ENCODE measurements at regions not wholly inside any gene's neighbourhood (a gene's known extent, or its start where the extent isn't known, plus 50 kb on each side); places are given as distances from the start of the nearest gene placed in this dataset.

DNA sequence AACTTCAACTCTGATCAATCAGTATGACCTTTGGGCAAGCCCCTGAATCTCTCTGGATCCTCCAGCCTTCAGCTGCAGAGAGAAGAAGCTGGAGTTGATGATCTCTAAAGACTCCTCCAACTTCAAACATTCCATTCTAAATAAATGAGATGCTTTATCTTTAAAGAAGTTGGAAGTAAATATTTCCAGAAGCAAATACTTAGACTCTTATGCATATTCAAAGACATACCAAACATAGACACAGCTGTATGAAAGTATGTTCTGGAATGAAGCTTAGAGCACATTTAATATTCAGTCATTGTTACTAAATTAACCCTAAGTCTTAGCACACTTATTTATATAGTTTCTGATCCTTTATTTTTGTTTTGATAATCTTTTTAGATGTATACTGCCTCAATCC is 77.6 kb upstream of the ACP3 start:
- DNase-seq (ENCODE audit: insufficient read length, low spot score, missing footprints), result no peak
- Histone ChIP-seq H4K20me1 (ENCODE audit: insufficient read depth, low read length) (no peaks in the 10 kb centered on the region), H3K4me3 (ENCODE audit: insufficient read depth, low read length) (no peak overlapping the region), H3K27me3 (ENCODE audit: insufficient read depth, low read length) (no peaks in the 10 kb centered on the region), H2AFZ (ENCODE audit: low read length) (no peak overlapping the region), H3K27ac (ENCODE audit: low read depth, low read length) (no peak overlapping the region), H3K4me1 (ENCODE audit: insufficient read depth, low read length) (no peaks in the 10 kb centered on the region), H3K79me2 (ENCODE audit: insufficient read depth, low read length) (no peaks in the 10 kb centered on the region), H3K4me2 (ENCODE audit: insufficient read depth, low read length) (no peak overlapping the region), H3K9me3 (ENCODE audit: low read depth, low read length) (no peaks in the 10 kb centered on the region), H3K36me3 (ENCODE audit: insufficient read depth, low read length) (no peaks in the 10 kb centered on the region)
- TF ChIP-seq, protein P1, sequence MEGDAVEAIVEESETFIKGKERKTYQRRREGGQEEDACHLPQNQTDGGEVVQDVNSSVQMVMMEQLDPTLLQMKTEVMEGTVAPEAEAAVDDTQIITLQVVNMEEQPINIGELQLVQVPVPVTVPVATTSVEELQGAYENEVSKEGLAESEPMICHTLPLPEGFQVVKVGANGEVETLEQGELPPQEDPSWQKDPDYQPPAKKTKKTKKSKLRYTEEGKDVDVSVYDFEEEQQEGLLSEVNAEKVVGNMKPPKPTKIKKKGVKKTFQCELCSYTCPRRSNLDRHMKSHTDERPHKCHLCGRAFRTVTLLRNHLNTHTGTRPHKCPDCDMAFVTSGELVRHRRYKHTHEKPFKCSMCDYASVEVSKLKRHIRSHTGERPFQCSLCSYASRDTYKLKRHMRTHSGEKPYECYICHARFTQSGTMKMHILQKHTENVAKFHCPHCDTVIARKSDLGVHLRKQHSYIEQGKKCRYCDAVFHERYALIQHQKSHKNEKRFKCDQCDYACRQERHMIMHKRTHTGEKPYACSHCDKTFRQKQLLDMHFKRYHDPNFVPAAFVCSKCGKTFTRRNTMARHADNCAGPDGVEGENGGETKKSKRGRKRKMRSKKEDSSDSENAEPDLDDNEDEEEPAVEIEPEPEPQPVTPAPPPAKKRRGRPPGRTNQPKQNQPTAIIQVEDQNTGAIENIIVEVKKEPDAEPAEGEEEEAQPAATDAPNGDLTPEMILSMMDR (IDR thresholded peaks at IDR 0.05; ENCODE audit: extremely low read depth, low read depth, low read length), result no peak

DNA sequence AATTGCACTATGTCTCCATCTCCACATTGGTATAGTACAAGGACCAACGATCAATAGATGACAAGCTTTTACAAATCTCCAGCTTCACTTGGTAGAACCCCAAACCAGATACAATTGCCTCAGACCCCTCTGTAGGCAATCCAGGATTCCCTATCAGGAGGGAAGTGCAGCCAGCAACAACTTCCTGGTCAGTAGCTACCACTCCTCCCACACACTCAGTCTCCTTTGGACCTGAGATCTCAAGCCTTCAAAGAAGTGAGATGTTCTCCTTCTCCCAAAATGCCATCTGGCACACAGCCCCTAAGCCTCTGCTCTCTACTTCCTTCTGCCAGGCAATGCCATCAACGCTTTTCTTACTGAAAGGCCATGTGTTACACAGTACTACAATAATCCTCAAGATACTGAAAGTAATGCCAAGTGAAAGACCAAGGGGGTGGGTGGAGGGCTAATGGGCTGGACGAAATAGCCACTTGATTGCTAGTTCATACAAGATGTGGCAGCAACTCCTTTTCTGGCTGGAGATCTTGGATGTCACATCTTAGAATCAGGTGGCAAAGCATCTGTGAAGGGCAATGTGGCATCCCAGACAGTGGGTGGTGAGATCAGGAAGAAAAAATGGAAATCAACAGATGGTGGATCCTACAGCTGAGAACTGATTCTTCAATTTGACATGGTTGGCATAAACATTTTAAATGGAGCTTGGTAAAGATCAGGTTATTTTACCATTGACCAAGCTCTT is 75.3 kb upstream of the ACP3 start:
- Histone ChIP-seq H4K20me1 (ENCODE audit: insufficient read depth, low read length) (no peaks in the 10 kb centered on the region), H3K27me3 (ENCODE audit: insufficient read depth, low read length) (no peaks in the 10 kb centered on the region), H3K4me3 (ENCODE audit: insufficient read depth, low read length) (no peak overlapping the region), H2AFZ (ENCODE audit: low read length) (no peak overlapping the region), H3K4me2 (ENCODE audit: insufficient read depth, low read length) (no peak overlapping the region), H3K4me1 (ENCODE audit: insufficient read depth, low read length) (no peaks in the 10 kb centered on the region), H3K27ac (ENCODE audit: low read depth, low read length) (no peak overlapping the region), H3K79me2 (ENCODE audit: insufficient read depth, low read length) (no peaks in the 10 kb centered on the region), H3K36me3 (ENCODE audit: insufficient read depth, low read length) (no peaks in the 10 kb centered on the region), H3K9me3 (ENCODE audit: low read depth, low read length) (no peaks in the 10 kb centered on the region)
- no peak for DNase-seq (ENCODE audit: insufficient read length, low spot score, missing footprints)
- TF ChIP-seq, protein P1 (IDR thresholded peaks at IDR 0.05; ENCODE audit: extremely low read depth, low read depth, low read length), result no peak

DNA sequence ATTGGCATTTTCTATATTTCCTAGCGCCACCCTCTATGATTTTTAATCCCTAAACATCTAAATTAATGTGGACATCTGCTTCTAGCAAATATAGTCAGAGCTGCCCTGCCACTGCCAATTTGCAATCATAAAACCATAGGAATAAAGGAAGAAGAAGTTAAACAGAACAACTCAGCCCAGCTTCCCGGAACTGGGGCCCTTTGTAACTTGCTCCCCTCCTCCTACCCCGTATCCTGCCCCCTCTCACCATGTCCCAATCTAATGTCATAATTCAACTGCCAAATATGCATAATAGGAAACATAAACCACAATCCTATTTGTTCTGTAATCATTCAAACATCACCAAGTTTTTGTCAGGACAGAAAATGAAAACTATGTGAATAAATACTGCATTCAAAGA is 74.4 kb upstream of the ACP3 start:
- Histone ChIP-seq H3K27ac (ENCODE audit: low read depth, low read length) (no peak overlapping the region), H3K79me2 (ENCODE audit: insufficient read depth, low read length) (no peaks in the 10 kb centered on the region), H3K36me3 (ENCODE audit: insufficient read depth, low read length) (no peaks in the 10 kb centered on the region), H3K4me3 (ENCODE audit: insufficient read depth, low read length) (no peak overlapping the region), H3K9me3 (ENCODE audit: low read depth, low read length) (no peaks in the 10 kb centered on the region), H3K4me2 (ENCODE audit: insufficient read depth, low read length) (no peak overlapping the region), H2AFZ (ENCODE audit: low read length) (no peak overlapping the region), H3K4me1 (ENCODE audit: insufficient read depth, low read length) (no peaks in the 10 kb centered on the region), H3K27me3 (ENCODE audit: insufficient read depth, low read length) (no peaks in the 10 kb centered on the region), H4K20me1 (ENCODE audit: insufficient read depth, low read length) (no peaks in the 10 kb centered on the region)
- DNase-seq (ENCODE audit: insufficient read length, low spot score, missing footprints), result no peak
- TF ChIP-seq, protein P1 (IDR thresholded peaks at IDR 0.05; ENCODE audit: extremely low read depth, low read depth, low read length), result no peak

DNA sequence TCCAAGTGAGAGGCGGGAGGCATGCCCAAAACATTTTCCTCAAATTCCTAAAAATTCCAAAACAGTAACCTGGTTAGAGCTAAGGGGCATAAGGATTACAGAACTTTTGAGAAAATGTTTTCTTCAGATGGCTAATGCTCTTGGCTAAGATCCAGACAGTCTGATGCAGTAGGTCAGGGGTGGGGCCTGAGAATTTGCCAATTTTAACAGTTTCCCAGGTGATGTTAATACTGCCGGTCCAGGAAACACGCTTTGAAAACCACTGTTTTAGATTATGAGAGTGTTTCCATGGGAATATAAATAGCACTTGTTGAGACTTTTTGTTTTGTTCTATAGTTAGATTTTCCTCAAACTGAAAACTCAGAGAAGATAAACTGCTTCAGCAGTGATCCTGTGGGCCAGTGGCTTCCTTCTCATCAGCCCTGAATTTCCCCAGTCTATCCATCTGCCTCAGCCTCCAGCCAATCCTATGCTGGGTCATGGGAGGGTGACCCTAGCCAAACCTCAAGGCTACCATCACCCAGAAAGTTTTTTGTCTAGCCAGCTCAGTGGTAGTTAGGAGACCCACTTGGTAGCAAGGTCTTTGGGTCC is 71.6 kb upstream of the ACP3 start:
- H3K4me1 ChIP-seq (ENCODE audit: insufficient read depth, low read length), result no peaks in the 10 kb centered on the region
- peak; percentile 8 for DNase-seq (ENCODE audit: insufficient read length, low spot score, missing footprints)
- no peaks in the 10 kb centered on the region for H3K36me3 ChIP-seq (ENCODE audit: insufficient read depth, low read length)
- no peak overlapping the region for H3K27ac ChIP-seq (ENCODE audit: low read depth, low read length)
- no peak overlapping the region for H3K4me2 ChIP-seq (ENCODE audit: insufficient read depth, low read length)
- no peak overlapping the region for H2AFZ ChIP-seq (ENCODE audit: low read length)
- H3K9me3 ChIP-seq (ENCODE audit: low read depth, low read length), result no peaks in the 10 kb centered on the region
- no peaks in the 10 kb centered on the region for H3K79me2 ChIP-seq (ENCODE audit: insufficient read depth, low read length)
- H4K20me1 ChIP-seq (ENCODE audit: insufficient read depth, low read length), result no peaks in the 10 kb centered on the region
- TF ChIP-seq, protein P1 (IDR thresholded peaks at IDR 0.05; ENCODE audit: extremely low read depth, low read depth, low read length), result no peak
- peaks cover 7% of the 10 kb centered on the region for H3K27me3 ChIP-seq (ENCODE audit: insufficient read depth, low read length)
- no peak overlapping the region for H3K4me3 ChIP-seq (ENCODE audit: insufficient read depth, low read length)
